SK-N-SH treated with all-trans-retinoic acid at 6 μM for 48 hours (cell line): ENCODE measurements at regions not wholly inside any gene's neighbourhood (a gene's known extent, or its start where the extent isn't known, plus 50 kb on each side); places are given as distances from the start of the nearest gene placed in this dataset.
"Not testable (repeated sequence)": the region's sequence is repeated elsewhere in the genome, so short reads cannot be mapped to it uniquely, and the experiment has no call there.

Experiments
- ATAC-seq: fragments of 200-7000 bp; cut with Tn5 transposase; 3 replicates; pipeline ENCODE4 v1.9.1; 2020; ENCODE audit warnings: mild to moderate bottlenecking, moderate library complexity
- ARNTL ChIP-seq: fragments of 450-650 bp; formaldehyde crosslinking; IDR thresholded peaks from 2 replicates; pipeline ENCODE4 v1.5.0; 2020; ENCODE audit warnings: low read depth, mild to moderate bottlenecking, moderate library complexity, borderline replicate concordance
- BACH2 ChIP-seq: fragments of 250-450 bp; sonication (Bioruptor Pico); IDR thresholded peaks from 2 replicates; pipeline ENCODE4 v1.9.0; 2021; ENCODE audit warnings: mild to moderate bottlenecking, borderline replicate concordance
- CSDC2 ChIP-seq: fragments of 250-450 bp; sonication (Bioruptor Pico); IDR thresholded peaks from 2 replicates; pipeline ENCODE4 v1.5.0; 2020; ENCODE audit warnings: mild to moderate bottlenecking, moderate library complexity
- ESRRG ChIP-seq: fragments of 250-450 bp; sonication (Bioruptor Pico); IDR thresholded peaks from 2 replicates; pipeline ENCODE4 v1.6.1; 2021; ENCODE audit warnings: mild to moderate bottlenecking
- GLIS3 ChIP-seq: fragments of 250-450 bp; sonication (Bioruptor Pico); IDR thresholded peaks from 2 replicates; pipeline ENCODE4 v1.5.0; 2020; ENCODE audit warnings: mild to moderate bottlenecking, moderate library complexity
- ISL1 ChIP-seq: fragments of 250-450 bp; sonication (Bioruptor Pico); IDR thresholded peaks from 2 replicates; pipeline ENCODE4 v2.1.2; 2022; ENCODE audit warnings: mild to moderate bottlenecking, moderate library complexity
- OSR1 ChIP-seq: fragments of 250-450 bp; sonication (Bioruptor Pico); IDR thresholded peaks from 2 replicates; pipeline ENCODE4 v1.8.0; 2022; ENCODE audit warnings: moderate library complexity, mild to moderate bottlenecking, inconsistent platforms
- PPARA ChIP-seq: fragments of 250-450 bp; sonication (Bioruptor Pico); IDR thresholded peaks from 2 replicates; pipeline ENCODE4 v1.5.0; 2020; ENCODE audit warnings: mild to moderate bottlenecking, borderline replicate concordance
- RARB ChIP-seq: fragments of 250-450 bp; sonication (Bioruptor Pico); IDR thresholded peaks from 2 replicates; pipeline ENCODE4 v1.8.0; 2021; ENCODE audit warnings: mild to moderate bottlenecking, moderate library complexity
- SNAI2 ChIP-seq: fragments of 250-450 bp; sonication (Bioruptor Pico); IDR thresholded peaks from 2 replicates; pipeline ENCODE4 v1.5.0; 2020; ENCODE audit warnings: mild to moderate bottlenecking, moderate library complexity
- TCF4 ChIP-seq: fragments of 250-450 bp; sonication (Bioruptor Pico); IDR thresholded peaks from 2 replicates; pipeline ENCODE4 v1.8.0; 2021; ENCODE audit warnings: mild to moderate bottlenecking, moderate library complexity, borderline replicate concordance
- TOX ChIP-seq: fragments of 250-450 bp; sonication (Bioruptor Pico); IDR thresholded peaks from 2 replicates; pipeline ENCODE4 v1.8.0; 2021; ENCODE audit warnings: mild to moderate bottlenecking, moderate library complexity, borderline replicate concordance
- ZC3H10 ChIP-seq: fragments of 250-450 bp; sonication (Bioruptor Pico); IDR thresholded peaks from 2 replicates; pipeline ENCODE4 v1.5.1; 2021; ENCODE audit warnings: mild to moderate bottlenecking, moderate library complexity
- ZFP3 ChIP-seq: fragments of 250-450 bp; sonication (Bioruptor Pico); IDR thresholded peaks from 2 replicates; pipeline ENCODE4 v1.5.0; 2020; ENCODE audit warnings: mild to moderate bottlenecking, moderate library complexity
- ZFP30 ChIP-seq: fragments of 450-650 bp; formaldehyde crosslinking; IDR thresholded peaks from 2 replicates; pipeline ENCODE4 v1.5.0; 2022; ENCODE audit warnings: mild to moderate bottlenecking, moderate library complexity
- ZNF565 ChIP-seq: fragments of 450-650 bp; formaldehyde crosslinking; conservative IDR thresholded peaks from 2 replicates; pipeline ENCODE4 v1.5.0; 2020; ENCODE audit warnings: low read depth, mild to moderate bottlenecking, moderate library complexity
- ZNF70 ChIP-seq: fragments of 450-650 bp; formaldehyde crosslinking; IDR thresholded peaks from 2 replicates; pipeline ENCODE4 v1.5.0; 2020; ENCODE audit warnings: mild to moderate bottlenecking, moderate library complexity
- ZNF8 ChIP-seq: fragments of 450-650 bp; formaldehyde crosslinking; IDR thresholded peaks from 2 replicates; pipeline ENCODE4 v1.5.0; 2020; ENCODE audit warnings: mild to moderate bottlenecking, moderate library complexity
- TF ChIP-seq, protein P1 (sequence below): fragments of 250-450 bp; sonication (Bioruptor Pico); IDR thresholded peaks from 2 replicates; pipeline ENCODE4 v1.5.1; 2020; ENCODE audit warnings: low read depth, mild to moderate bottlenecking, moderate library complexity
- TF ChIP-seq, protein P2 (sequence below): fragments of 250-450 bp; sonication (Bioruptor Pico); IDR thresholded peaks from 2 replicates; pipeline ENCODE4 v1.5.1; 2021; ENCODE audit warnings: mild to moderate bottlenecking, moderate library complexity
- TF ChIP-seq, protein P3 (sequence below): fragments of 250-450 bp; sonication (Bioruptor Pico); IDR thresholded peaks from 2 replicates; pipeline ENCODE4 v1.8.0; 2021; ENCODE audit warnings: low read depth, mild to moderate bottlenecking, moderate library complexity, borderline replicate concordance
- TF ChIP-seq, protein P4 (sequence below): fragments of 250-450 bp; sonication (Bioruptor Pico); IDR thresholded peaks from 2 replicates; pipeline ENCODE4 v1.8.0; 2020; ENCODE audit warnings: mild to moderate bottlenecking, moderate library complexity, borderline replicate concordance
- TF ChIP-seq, protein P5 (sequence below): fragments of 250-450 bp; sonication (Bioruptor Pico); IDR thresholded peaks from 2 replicates; pipeline ENCODE4 v1.5.0; 2020; ENCODE audit warnings: mild to moderate bottlenecking, moderate library complexity

DNA sequence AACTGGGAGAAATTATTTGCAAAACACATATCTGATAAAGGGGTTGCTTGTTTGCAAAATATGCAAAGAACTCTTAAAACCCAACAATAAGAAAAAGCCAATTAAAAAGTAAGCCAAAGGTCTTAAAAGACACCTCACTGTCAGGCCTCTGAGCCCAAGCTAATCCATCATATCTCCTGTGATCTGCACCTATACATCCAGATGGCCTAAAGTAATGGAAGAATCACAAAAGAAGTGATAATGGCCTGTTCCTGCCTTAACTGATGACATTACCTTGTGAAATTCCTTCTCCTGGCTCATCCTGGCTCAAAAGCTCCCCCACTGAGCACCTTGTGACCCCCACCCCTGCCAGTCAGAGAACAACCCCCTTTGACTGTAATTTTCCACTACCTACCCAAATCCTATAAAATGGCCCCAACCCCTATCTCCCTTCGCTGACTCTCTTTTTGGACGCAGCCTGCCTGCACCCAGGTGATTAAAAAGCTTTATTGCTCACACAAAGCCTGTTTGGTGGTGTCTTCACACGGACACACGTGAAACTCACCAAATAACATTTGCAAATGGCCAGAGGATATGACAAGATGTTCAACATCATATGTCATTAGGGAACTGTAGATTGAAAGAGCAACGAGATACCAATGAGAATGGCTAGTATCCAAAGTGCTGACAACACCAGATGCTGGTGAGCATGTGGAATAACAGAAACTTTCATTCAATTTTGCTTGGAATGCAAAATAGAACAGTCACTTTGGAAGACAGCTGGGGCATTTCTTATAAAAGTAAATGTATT lies 565.0 kb upstream of the ADGRB3 start:
- no peak for ATAC-seq
- TF ChIP-seq GLIS3 (no peak), BACH2 (no peak), ZNF565 (CRISPR knock-in tag) (no peak), ZC3H10 (CRISPR knock-in tag) (no peak), TOX (CRISPR knock-in tag) (no peak), ESRRG (CRISPR knock-in tag) (no peak), ARNTL (CRISPR knock-in tag) (no peak)
- TF ChIP-seq, protein P1, sequence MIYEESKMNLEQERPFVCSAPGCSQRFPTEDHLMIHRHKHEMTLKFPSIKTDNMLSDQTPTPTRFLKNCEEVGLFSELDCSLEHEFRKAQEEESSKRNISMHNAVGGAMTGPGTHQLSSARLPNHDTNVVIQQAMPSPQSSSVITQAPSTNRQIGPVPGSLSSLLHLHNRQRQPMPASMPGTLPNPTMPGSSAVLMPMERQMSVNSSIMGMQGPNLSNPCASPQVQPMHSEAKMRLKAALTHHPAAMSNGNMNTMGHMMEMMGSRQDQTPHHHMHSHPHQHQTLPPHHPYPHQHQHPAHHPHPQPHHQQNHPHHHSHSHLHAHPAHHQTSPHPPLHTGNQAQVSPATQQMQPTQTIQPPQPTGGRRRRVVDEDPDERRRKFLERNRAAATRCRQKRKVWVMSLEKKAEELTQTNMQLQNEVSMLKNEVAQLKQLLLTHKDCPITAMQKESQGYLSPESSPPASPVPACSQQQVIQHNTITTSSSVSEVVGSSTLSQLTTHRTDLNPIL (CRISPR knock-in tag): no peak

DNA sequence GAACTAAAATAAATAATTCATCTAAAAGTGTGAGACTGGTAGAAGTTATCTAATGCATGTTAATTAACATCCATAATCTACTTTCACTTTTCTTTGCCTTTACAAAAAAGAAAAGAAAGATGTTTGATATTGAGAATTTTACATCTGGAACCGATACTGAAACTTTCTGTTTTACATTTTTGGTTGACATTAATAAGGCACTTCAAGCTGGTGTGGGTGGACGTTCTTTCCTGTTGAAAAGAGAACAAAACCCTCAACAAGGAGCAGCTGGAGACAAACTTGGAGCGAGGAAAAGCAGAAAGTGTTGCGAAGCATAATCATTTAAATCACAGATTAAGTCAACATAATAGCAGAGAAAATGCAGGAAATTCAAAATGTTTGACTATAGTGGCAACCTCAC lies 575.2 kb upstream of the ADGRB3 start:
- TF ChIP-seq BACH2 (no peak), ZNF70 (no peak), ISL1 (CRISPR knock-in tag) (no peak), CSDC2 (CRISPR knock-in tag) (no peak), OSR1 (CRISPR knock-in tag) (no peak), PPARA (CRISPR knock-in tag) (no peak), ZFP30 (CRISPR knock-in tag) (no peak), ZNF565 (CRISPR knock-in tag) (no peak), ARNTL (CRISPR knock-in tag) (no peak), RARB (CRISPR knock-in tag) (no peak), ZC3H10 (CRISPR knock-in tag) (no peak), TOX (CRISPR knock-in tag) (no peak)
- TF ChIP-seq, protein P2, sequence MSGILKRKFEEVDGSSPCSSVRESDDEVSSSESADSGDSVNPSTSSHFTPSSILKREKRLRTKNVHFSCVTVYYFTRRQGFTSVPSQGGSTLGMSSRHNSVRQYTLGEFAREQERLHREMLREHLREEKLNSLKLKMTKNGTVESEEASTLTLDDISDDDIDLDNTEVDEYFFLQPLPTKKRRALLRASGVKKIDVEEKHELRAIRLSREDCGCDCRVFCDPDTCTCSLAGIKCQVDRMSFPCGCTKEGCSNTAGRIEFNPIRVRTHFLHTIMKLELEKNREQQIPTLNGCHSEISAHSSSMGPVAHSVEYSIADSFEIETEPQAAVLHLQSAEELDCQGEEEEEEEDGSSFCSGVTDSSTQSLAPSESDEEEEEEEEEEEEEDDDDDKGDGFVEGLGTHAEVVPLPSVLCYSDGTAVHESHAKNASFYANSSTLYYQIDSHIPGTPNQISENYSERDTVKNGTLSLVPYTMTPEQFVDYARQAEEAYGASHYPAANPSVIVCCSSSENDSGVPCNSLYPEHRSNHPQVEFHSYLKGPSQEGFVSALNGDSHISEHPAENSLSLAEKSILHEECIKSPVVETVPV (CRISPR knock-in tag): no peak
- TF ChIP-seq, protein P1 (CRISPR knock-in tag): no peak
- ATAC-seq: no peak

DNA sequence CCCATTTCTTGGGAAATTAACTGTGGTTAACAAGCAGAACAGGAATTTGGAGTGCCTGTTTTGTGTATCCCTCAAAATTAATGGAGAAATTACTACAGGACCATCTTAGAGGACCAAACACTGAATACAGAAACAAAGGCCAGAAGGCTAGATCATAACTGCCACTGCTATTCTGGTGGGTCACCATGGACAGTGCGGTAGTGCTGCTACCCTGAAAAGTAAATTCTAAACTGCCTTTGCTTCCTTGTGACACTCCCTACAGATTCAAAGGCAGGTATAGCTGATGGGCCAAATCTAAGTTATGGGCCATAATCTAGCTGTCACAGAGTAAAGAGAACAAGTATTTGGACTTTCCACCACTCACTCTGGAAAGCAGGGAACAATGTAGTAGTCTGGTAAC lies 575.8 kb upstream of the ADGRB3 start:
- no peak for ATAC-seq
- no peak for TF ChIP-seq ISL1 (CRISPR knock-in tag)
- TF ChIP-seq ZC3H10 (CRISPR knock-in tag): no peak
- TF ChIP-seq, protein P2 (CRISPR knock-in tag): no peak
- TF ChIP-seq SNAI2 (CRISPR knock-in tag): no peak
- TF ChIP-seq TCF4 (CRISPR knock-in tag): no peak
- TF ChIP-seq, protein P1 (CRISPR knock-in tag): no peak
- TF ChIP-seq, protein P3, sequence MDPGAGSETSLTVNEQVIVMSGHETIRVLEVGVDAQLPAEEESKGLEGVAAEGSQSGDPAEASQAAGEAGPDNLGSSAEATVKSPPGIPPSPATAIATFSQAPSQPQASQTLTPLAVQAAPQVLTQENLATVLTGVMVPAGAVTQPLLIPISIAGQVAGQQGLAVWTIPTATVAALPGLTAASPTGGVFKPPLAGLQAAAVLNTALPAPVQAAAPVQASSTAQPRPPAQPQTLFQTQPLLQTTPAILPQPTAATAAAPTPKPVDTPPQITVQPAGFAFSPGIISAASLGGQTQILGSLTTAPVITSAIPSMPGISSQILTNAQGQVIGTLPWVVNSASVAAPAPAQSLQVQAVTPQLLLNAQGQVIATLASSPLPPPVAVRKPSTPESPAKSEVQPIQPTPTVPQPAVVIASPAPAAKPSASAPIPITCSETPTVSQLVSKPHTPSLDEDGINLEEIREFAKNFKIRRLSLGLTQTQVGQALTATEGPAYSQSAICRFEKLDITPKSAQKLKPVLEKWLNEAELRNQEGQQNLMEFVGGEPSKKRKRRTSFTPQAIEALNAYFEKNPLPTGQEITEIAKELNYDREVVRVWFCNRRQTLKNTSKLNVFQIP: no peak
- TF ChIP-seq, protein P4, sequence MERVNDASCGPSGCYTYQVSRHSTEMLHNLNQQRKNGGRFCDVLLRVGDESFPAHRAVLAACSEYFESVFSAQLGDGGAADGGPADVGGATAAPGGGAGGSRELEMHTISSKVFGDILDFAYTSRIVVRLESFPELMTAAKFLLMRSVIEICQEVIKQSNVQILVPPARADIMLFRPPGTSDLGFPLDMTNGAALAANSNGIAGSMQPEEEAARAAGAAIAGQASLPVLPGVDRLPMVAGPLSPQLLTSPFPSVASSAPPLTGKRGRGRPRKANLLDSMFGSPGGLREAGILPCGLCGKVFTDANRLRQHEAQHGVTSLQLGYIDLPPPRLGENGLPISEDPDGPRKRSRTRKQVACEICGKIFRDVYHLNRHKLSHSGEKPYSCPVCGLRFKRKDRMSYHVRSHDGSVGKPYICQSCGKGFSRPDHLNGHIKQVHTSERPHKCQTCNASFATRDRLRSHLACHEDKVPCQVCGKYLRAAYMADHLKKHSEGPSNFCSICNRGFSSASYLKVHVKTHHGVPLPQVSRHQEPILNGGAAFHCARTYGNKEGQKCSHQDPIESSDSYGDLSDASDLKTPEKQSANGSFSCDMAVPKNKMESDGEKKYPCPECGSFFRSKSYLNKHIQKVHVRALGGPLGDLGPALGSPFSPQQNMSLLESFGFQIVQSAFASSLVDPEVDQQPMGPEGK (CRISPR knock-in tag): no peak
- TF ChIP-seq, protein P5, sequence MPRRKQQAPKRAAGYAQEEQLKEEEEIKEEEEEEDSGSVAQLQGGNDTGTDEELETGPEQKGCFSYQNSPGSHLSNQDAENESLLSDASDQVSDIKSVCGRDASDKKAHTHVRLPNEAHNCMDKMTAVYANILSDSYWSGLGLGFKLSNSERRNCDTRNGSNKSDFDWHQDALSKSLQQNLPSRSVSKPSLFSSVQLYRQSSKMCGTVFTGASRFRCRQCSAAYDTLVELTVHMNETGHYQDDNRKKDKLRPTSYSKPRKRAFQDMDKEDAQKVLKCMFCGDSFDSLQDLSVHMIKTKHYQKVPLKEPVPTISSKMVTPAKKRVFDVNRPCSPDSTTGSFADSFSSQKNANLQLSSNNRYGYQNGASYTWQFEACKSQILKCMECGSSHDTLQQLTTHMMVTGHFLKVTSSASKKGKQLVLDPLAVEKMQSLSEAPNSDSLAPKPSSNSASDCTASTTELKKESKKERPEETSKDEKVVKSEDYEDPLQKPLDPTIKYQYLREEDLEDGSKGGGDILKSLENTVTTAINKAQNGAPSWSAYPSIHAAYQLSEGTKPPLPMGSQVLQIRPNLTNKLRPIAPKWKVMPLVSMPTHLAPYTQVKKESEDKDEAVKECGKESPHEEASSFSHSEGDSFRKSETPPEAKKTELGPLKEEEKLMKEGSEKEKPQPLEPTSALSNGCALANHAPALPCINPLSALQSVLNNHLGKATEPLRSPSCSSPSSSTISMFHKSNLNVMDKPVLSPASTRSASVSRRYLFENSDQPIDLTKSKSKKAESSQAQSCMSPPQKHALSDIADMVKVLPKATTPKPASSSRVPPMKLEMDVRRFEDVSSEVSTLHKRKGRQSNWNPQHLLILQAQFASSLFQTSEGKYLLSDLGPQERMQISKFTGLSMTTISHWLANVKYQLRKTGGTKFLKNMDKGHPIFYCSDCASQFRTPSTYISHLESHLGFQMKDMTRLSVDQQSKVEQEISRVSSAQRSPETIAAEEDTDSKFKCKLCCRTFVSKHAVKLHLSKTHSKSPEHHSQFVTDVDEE (CRISPR knock-in tag): no peak
- no peak for TF ChIP-seq ZNF70
- TF ChIP-seq ZFP3 (CRISPR knock-in tag): no peak
- no peak for TF ChIP-seq ZNF8
- no peak for TF ChIP-seq BACH2
- no peak for TF ChIP-seq ESRRG (CRISPR knock-in tag)

DNA sequence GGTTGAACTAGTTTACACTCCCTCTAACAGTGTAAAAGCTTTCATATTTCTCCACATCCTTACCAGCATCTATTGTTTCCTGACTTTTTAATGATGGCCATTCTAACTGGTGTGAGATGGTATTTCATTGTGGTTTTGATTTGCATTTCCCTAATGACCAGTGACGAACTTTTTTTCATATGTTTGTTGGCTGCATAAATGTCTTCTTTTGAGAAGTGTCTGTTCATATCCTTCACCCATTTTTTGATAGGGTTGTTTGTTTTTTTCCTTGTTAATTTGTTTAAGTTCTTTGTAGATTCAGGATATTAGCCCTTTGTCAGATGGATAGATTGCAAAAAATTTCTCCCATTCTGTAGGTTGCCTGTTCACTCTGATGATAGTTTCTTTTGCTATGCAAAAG lies 578.5 kb upstream of the ADGRB3 start:
- ATAC-seq: not testable (repeated sequence)
